Activated CD4-positive, alpha-beta T cell treated with anti-CD3 and anti-CD28 coated beads, Interleukin-2, amount 50 U/mL, for 16 hours (primary cell): ENCODE measurements at regions not wholly inside any gene's neighbourhood (a gene's known extent, or its start where the extent isn't known, plus 50 kb on each side); places are given as distances from the start of the nearest gene placed in this dataset.

Experiments
- DNase-seq: peaks from one replicate; pipeline ENCODE4 v3.0.0-alpha.2; 2020

- no peak for DNase-seq
These were observed 152.6 kb upstream of the SYT1 start for GRCh38 chr12:78711954-78712353.

- DNase-seq = no peak
These were observed 151.6 kb upstream of the SYT1 start for GRCh38 chr12:78712834-78713481.

- no peak for DNase-seq
These were observed 144.9 kb upstream of the SYT1 start for GRCh38 chr12:78719721-78720120.

GRCh38 chr12:78721906-78722305 lies 142.7 kb upstream of the SYT1 start:
- no peak for DNase-seq

GRCh38 chr12:78725033-78725432 lies 139.5 kb upstream of the SYT1 start:
- DNase-seq = no peak

GRCh38 chr12:78725951-78726580 lies 138.5 kb upstream of the SYT1 start:
- no peak for DNase-seq

GRCh38 chr12:78726854-78727253 lies 137.7 kb upstream of the SYT1 start:
- DNase-seq = no peak

- no peak for DNase-seq
These were observed 132.1 kb upstream of the SYT1 start for GRCh38 chr12:78732481-78732880.

GRCh38 chr12:78739653-78740052 lies 124.9 kb upstream of the SYT1 start:
- no peak for DNase-seq

GRCh38 chr12:78746001-78746400 lies 118.6 kb upstream of the SYT1 start:
- DNase-seq = no peak

- no peak for DNase-seq
These were observed 111.5 kb upstream of the SYT1 start for GRCh38 chr12:78753058-78753457.

- no peak for DNase-seq
These were observed 107.6 kb upstream of the SYT1 start for GRCh38 chr12:78756936-78757335.

- DNase-seq = no peak
These were observed 105.2 kb upstream of the SYT1 start for GRCh38 chr12:78759367-78759766.

- DNase-seq = no peak
These were observed 103.7 kb upstream of the SYT1 start for GRCh38 chr12:78760906-78761305.

- DNase-seq = no peak
These were observed 99.7 kb upstream of the SYT1 start for GRCh38 chr12:78764913-78765312.

GRCh38 chr12:78767264-78767981 lies 97.2 kb upstream of the SYT1 start:
- no peak for DNase-seq

GRCh38 chr12:78778339-78778738 lies 86.2 kb upstream of the SYT1 start:
- DNase-seq = no peak

GRCh38 chr12:78787576-78787975 lies 77.0 kb upstream of the SYT1 start:
- no peak for DNase-seq

GRCh38 chr12:78790148-78790547 lies 74.4 kb upstream of the SYT1 start:
- DNase-seq = no peak

- no peak for DNase-seq
These were observed 72.4 kb upstream of the SYT1 start for GRCh38 chr12:78792052-78792698.

- DNase-seq = no peak
These were observed 71.1 kb upstream of the SYT1 start for GRCh38 chr12:78793491-78793890.

GRCh38 chr12:78793982-78794381 lies 70.6 kb upstream of the SYT1 start:
- DNase-seq = no peak

GRCh38 chr12:78795934-78796445 lies 68.6 kb upstream of the SYT1 start:
- DNase-seq = no peak
